ENCODE measurements at regions not wholly inside any gene's neighbourhood (a gene's known extent, or its start where the extent isn't known, plus 50 kb on each side); places are given as distances from the start of the nearest gene placed in this dataset.

DNA sequence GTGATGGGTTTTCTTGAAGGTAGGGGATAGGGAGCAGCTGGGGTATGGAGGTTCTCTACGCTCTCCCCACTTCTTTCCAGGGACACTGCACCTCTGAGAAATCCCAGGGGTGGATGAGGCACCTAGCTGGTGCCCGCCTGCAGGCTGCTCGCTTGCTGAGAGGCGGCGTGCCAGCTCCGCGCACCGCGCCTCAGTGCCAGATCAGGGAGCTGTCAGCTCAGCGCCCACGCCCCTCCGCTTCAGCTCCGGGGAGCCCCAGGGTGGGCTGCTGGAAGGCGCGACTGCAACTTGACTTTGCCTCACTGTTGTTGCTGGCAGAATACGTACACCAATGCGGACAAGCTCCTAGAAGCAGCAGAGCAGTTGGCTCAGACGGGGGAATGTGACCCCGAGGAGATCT is 345.7 kb upstream of the UMPS start:
- Histone ChIP-seq H3K4me1 (peaks cover 3% of the 10 kb centered on the region), H3K27me3 (replicated peaks; ENCODE audit: control insufficient read depth, insufficient read depth, low read length) (no peaks in the 10 kb centered on the region), H3K4me3 (ENCODE audit: low read depth, low read length) (no peak overlapping the region), H3K36me3 (ENCODE audit: control insufficient read depth, insufficient read depth, low read length) (no peaks in the 10 kb centered on the region), H3K9me3 (no peaks in the 10 kb centered on the region)
- H3K27ac Mint-ChIP-seq (ENCODE audit: unreplicated experiment), result no peak overlapping the region
- H3K4me1 Mint-ChIP-seq (ENCODE audit: low read depth, unreplicated experiment), result no peaks in the 10 kb centered on the region
- no peak overlapping the region for H3K4me3 Mint-ChIP-seq (ENCODE audit: unreplicated experiment)
- no peak for DNase-seq
- H3K9me3 Mint-ChIP-seq (ENCODE audit: unreplicated experiment), result no peaks in the 10 kb centered on the region
- POLR2A ChIA-PET, result no interaction called here
- CTCF ChIA-PET, result no interaction called here
- intact Hi-C loops (cut with micrococcal nuclease; ENCODE audit: unreplicated experiment), result no loop called here
- H3K27me3 Mint-ChIP-seq (ENCODE audit: insufficient read depth, unreplicated experiment), result peaks cover 21% of the 10 kb centered on the region
- TF ChIP-seq, protein P1, sequence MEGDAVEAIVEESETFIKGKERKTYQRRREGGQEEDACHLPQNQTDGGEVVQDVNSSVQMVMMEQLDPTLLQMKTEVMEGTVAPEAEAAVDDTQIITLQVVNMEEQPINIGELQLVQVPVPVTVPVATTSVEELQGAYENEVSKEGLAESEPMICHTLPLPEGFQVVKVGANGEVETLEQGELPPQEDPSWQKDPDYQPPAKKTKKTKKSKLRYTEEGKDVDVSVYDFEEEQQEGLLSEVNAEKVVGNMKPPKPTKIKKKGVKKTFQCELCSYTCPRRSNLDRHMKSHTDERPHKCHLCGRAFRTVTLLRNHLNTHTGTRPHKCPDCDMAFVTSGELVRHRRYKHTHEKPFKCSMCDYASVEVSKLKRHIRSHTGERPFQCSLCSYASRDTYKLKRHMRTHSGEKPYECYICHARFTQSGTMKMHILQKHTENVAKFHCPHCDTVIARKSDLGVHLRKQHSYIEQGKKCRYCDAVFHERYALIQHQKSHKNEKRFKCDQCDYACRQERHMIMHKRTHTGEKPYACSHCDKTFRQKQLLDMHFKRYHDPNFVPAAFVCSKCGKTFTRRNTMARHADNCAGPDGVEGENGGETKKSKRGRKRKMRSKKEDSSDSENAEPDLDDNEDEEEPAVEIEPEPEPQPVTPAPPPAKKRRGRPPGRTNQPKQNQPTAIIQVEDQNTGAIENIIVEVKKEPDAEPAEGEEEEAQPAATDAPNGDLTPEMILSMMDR (IDR thresholded peaks at IDR 0.05; ENCODE audit: insufficient read depth in 1 of 2, low read depth in 1 of 2, low read length in 1 of 2, severe bottlenecking in 1 of 2, unreplicated experiment in 1 of 2), result no peak
- H3K36me3 Mint-ChIP-seq (ENCODE audit: insufficient read depth, unreplicated experiment), result no peaks in the 10 kb centered on the region
- no TSS peak for BruUV-seq (replicated peaks)

DNA sequence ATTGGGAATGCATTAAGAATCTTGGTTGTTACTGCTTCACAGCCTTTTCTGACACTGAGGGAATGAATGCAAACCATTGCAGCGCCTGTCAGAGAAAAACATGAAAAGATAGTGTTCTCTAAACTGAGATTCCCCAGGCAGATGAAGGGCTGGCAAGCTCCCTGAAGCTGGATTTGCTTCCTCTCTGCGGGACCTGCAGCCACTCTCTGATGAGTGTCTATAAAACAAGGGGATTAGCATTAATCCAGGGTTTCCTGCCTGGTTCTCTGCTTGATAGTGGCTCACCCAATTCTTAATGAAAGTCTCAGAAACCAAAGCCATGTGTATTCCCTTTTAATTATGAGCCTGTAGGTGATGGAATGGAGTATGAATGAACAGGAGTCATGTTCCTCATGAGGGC is 344.3 kb upstream of the UMPS start:
- H3K9me3 Mint-ChIP-seq (ENCODE audit: unreplicated experiment), result no peaks in the 10 kb centered on the region
- intact Hi-C loops (cut with micrococcal nuclease; ENCODE audit: unreplicated experiment), result no loop called here
- no peak overlapping the region for H3K27ac Mint-ChIP-seq (ENCODE audit: unreplicated experiment)
- H3K4me1 Mint-ChIP-seq (ENCODE audit: low read depth, unreplicated experiment), result no peaks in the 10 kb centered on the region
- Histone ChIP-seq H3K36me3 (ENCODE audit: control insufficient read depth, insufficient read depth, low read length) (no peaks in the 10 kb centered on the region), H3K4me3 (ENCODE audit: low read depth, low read length) (no peak overlapping the region), H3K4me1 (peaks cover 3% of the 10 kb centered on the region), H3K9me3 (no peaks in the 10 kb centered on the region), H3K27me3 (replicated peaks; ENCODE audit: control insufficient read depth, insufficient read depth, low read length) (no peaks in the 10 kb centered on the region)
- BruUV-seq (replicated peaks), result no TSS peak
- DNase-seq, result no peak
- H3K36me3 Mint-ChIP-seq (ENCODE audit: insufficient read depth, unreplicated experiment), result no peaks in the 10 kb centered on the region
- no peak overlapping the region for H3K4me3 Mint-ChIP-seq (ENCODE audit: unreplicated experiment)
- peaks cover 21% of the 10 kb centered on the region for H3K27me3 Mint-ChIP-seq (ENCODE audit: insufficient read depth, unreplicated experiment)
- ChIA-PET CTCF (no interaction called here), POLR2A (no interaction called here)
- TF ChIP-seq, protein P1 (IDR thresholded peaks at IDR 0.05; ENCODE audit: insufficient read depth in 1 of 2, low read depth in 1 of 2, low read length in 1 of 2, severe bottlenecking in 1 of 2, unreplicated experiment in 1 of 2), result no peak

DNA sequence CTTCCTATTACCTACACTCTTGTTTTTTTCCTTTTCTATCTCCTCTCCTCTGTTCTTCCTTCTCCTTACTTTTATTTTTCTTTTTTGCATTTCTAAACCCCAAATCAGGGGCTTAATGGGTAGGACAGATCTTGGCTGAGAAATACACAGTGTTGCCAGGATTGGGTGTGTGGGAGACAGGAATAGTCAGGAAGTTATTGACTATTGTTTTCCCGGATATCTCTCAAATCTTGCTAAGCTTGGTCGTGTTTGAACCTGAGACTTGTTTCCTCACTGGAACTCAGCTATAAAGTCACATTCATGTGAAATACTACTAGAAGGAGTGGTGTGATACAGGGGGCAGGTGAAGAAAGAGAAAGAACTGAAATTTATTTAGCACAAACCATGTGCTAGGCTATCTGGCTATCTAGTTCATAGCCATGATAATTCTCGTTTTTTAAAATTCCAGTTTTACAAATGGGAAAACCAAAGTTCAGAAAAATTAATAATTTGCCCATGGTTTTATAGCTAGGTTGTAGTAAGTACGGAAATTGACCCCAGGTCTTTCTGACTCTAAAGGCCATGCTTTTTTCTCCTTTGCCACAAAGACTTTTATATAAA is 343.2 kb upstream of the UMPS start:
- BruUV-seq (replicated peaks), result no TSS peak
- intact Hi-C loops (cut with micrococcal nuclease; ENCODE audit: unreplicated experiment), result no loop called here
- H3K27me3 Mint-ChIP-seq (ENCODE audit: insufficient read depth, unreplicated experiment), result peaks cover 24% of the 10 kb centered on the region
- Histone ChIP-seq H3K27me3 (replicated peaks; ENCODE audit: control insufficient read depth, insufficient read depth, low read length) (no peaks in the 10 kb centered on the region), H3K36me3 (ENCODE audit: control insufficient read depth, insufficient read depth, low read length) (no peaks in the 10 kb centered on the region), H3K9me3 (no peaks in the 10 kb centered on the region), H3K4me1 (peaks cover 3% of the 10 kb centered on the region), H3K4me3 (ENCODE audit: low read depth, low read length) (no peak overlapping the region)
- ChIA-PET POLR2A (interaction anchor here (0.5 kb wide), 1 partner anchor 55 kb away, joined by 3 read pairs; no protein-coding TSS in a partner anchor), CTCF (no interaction called here)
- H3K9me3 Mint-ChIP-seq (ENCODE audit: unreplicated experiment), result no peaks in the 10 kb centered on the region
- no peaks in the 10 kb centered on the region for H3K36me3 Mint-ChIP-seq (ENCODE audit: insufficient read depth, unreplicated experiment)
- H3K4me1 Mint-ChIP-seq (ENCODE audit: low read depth, unreplicated experiment), result no peaks in the 10 kb centered on the region
- H3K4me3 Mint-ChIP-seq (ENCODE audit: unreplicated experiment), result no peak overlapping the region
- H3K27ac Mint-ChIP-seq (ENCODE audit: unreplicated experiment), result no peak overlapping the region
- TF ChIP-seq, protein P1 (IDR thresholded peaks at IDR 0.05; ENCODE audit: insufficient read depth in 1 of 2, low read depth in 1 of 2, low read length in 1 of 2, severe bottlenecking in 1 of 2, unreplicated experiment in 1 of 2), result no peak
- DNase-seq, result no peak
